Neural crest cell (in vitro differentiated cells): ENCODE measurements at regions not wholly inside any gene's neighbourhood (a gene's known extent, or its start where the extent isn't known, plus 50 kb on each side); places are given as distances from the start of the nearest gene placed in this dataset.

Experiments
- DNase-seq: peaks from one replicate; pipeline ENCODE4 v3.0.0; 2021; ENCODE audit warnings: low read depth, mixed read lengths, low spot score
- H3K27ac Mint-ChIP-seq: one replicate; pipeline ENCODE4 v1.8.0; 2021; ENCODE audit warnings: mild to moderate bottlenecking, mixed read lengths; ENCODE audit not compliant: unreplicated experiment
- H3K27me3 Mint-ChIP-seq: 2 replicates; pipeline ENCODE4 v1.8.0; 2021; ENCODE audit warnings: low read depth, mild to moderate bottlenecking, mixed read lengths
- H3K36me3 Mint-ChIP-seq: 2 replicates; pipeline ENCODE4 v1.8.0; 2021; ENCODE audit warnings: low read depth, mild to moderate bottlenecking, mixed read lengths
- H3K4me1 Mint-ChIP-seq: 2 replicates; pipeline ENCODE4 v1.8.0; 2021; ENCODE audit warnings: mixed read lengths
- H3K4me3 Mint-ChIP-seq: one replicate; pipeline ENCODE4 v1.8.0; 2021; ENCODE audit warnings: mild to moderate bottlenecking, mixed read lengths
- H3K9me3 Mint-ChIP-seq: 2 replicates; pipeline ENCODE4 v1.8.0; 2021; ENCODE audit warnings: mixed read lengths
- CTCF ChIP-seq: fragments of 200-600 bp; sonication (generic); conservative IDR thresholded peaks from 2 replicates; pipeline ENCODE4 v1.5.0; 2021; ENCODE audit warnings: antibody characterized with exemption, mild to moderate bottlenecking

GRCh38 chr1:101153692-101154091 is 83.1 kb upstream of the S1PR1 start:
- peaks cover 27% of the 10 kb centered on the region for H3K4me1 Mint-ChIP-seq

GRCh38 chr1:101152633-101153032 is 84.2 kb upstream of the S1PR1 start:
- no peaks in the 10 kb centered on the region for H3K27me3 Mint-ChIP-seq
- peaks cover 28% of the 10 kb centered on the region for H3K4me1 Mint-ChIP-seq
- no peak overlapping the region for H3K27ac Mint-ChIP-seq
- H3K9me3 Mint-ChIP-seq, result no peaks in the 10 kb centered on the region
- no peaks in the 10 kb centered on the region for H3K36me3 Mint-ChIP-seq
- no peak for DNase-seq
- H3K4me3 Mint-ChIP-seq, result no peak overlapping the region
- no peak for TF ChIP-seq CTCF

More at GRCh38 chr1:101153692-101154091, 83.1 kb upstream of the S1PR1 start:
- Mint-ChIP-seq H3K4me3 (no peak overlapping the region), H3K36me3 (no peaks in the 10 kb centered on the region), H3K27ac (no peak overlapping the region), H3K9me3 (no peaks in the 10 kb centered on the region), H3K27me3 (no peaks in the 10 kb centered on the region)
- no peak for TF ChIP-seq CTCF
- no peak for DNase-seq

- no peaks in the 10 kb centered on the region for H3K36me3 Mint-ChIP-seq
- TF ChIP-seq CTCF, result no peak
- no peak for DNase-seq
- no peak overlapping the region for H3K27ac Mint-ChIP-seq
- no peaks in the 10 kb centered on the region for H3K9me3 Mint-ChIP-seq
- peaks cover 28% of the 10 kb centered on the region for H3K4me1 Mint-ChIP-seq
- no peaks in the 10 kb centered on the region for H3K27me3 Mint-ChIP-seq
- H3K4me3 Mint-ChIP-seq, result no peak overlapping the region
These were observed 85.5 kb upstream of the S1PR1 start for GRCh38 chr1:101151286-101151685.

GRCh38 chr1:101150670-101151069 is 86.1 kb upstream of the S1PR1 start:
- no peaks in the 10 kb centered on the region for H3K27me3 Mint-ChIP-seq
- TF ChIP-seq CTCF, result no peak
- H3K4me1 Mint-ChIP-seq, result peaks cover 28% of the 10 kb centered on the region
- no peak overlapping the region for H3K4me3 Mint-ChIP-seq
- no peak for DNase-seq
- H3K27ac Mint-ChIP-seq, result no peak overlapping the region
- no peaks in the 10 kb centered on the region for H3K9me3 Mint-ChIP-seq
- H3K36me3 Mint-ChIP-seq, result no peaks in the 10 kb centered on the region

- Mint-ChIP-seq H3K4me3 (no peak overlapping the region), H3K27me3 (no peaks in the 10 kb centered on the region), H3K36me3 (no peaks in the 10 kb centered on the region), H3K27ac (no peak overlapping the region), H3K9me3 (no peaks in the 10 kb centered on the region), H3K4me1 (peaks cover 27% of the 10 kb centered on the region)
- TF ChIP-seq CTCF, result no peak
- DNase-seq, result no peak
These were observed 86.6 kb upstream of the S1PR1 start for GRCh38 chr1:101150266-101150665.

GRCh38 chr1:101148980-101149379 is 87.8 kb upstream of the S1PR1 start:
- H3K9me3 Mint-ChIP-seq, result no peaks in the 10 kb centered on the region
- no peaks in the 10 kb centered on the region for H3K27me3 Mint-ChIP-seq
- no peaks in the 10 kb centered on the region for H3K36me3 Mint-ChIP-seq
- no peak for DNase-seq
- H3K4me1 Mint-ChIP-seq, result peaks cover 17% of the 10 kb centered on the region
- H3K4me3 Mint-ChIP-seq, result no peak overlapping the region
- peak overlapping the region; percentile 96 for H3K27ac Mint-ChIP-seq
- no peak for TF ChIP-seq CTCF
